Nephron progenitor cell (in vitro differentiated cells): ENCODE measurements at regions not wholly inside any gene's neighbourhood (a gene's known extent, or its start where the extent isn't known, plus 50 kb on each side); places are given as distances from the start of the nearest gene placed in this dataset.

Source experiments
- DNase-seq: peaks from one replicate; pipeline ENCODE4 v3.0.0; 2021
- H3K27ac Mint-ChIP-seq: 2 replicates; pipeline ENCODE4 v1.8.0; 2021; ENCODE audit warnings: mild to moderate bottlenecking, moderate library complexity, mixed read lengths
- H3K27me3 Mint-ChIP-seq: 2 replicates; pipeline ENCODE4 v1.8.0; 2021; ENCODE audit warnings: mild to moderate bottlenecking, low read depth, mixed read lengths; ENCODE audit not compliant: poor library complexity
- H3K36me3 Mint-ChIP-seq: 2 replicates; pipeline ENCODE4 v1.8.0; 2021; ENCODE audit warnings: low read depth, mixed read lengths
- H3K4me1 Mint-ChIP-seq: 2 replicates; pipeline ENCODE4 v1.8.0; 2021; ENCODE audit warnings: mixed read lengths
- H3K4me3 Mint-ChIP-seq: 2 replicates; pipeline ENCODE4 v1.8.0; 2021; ENCODE audit warnings: mild to moderate bottlenecking, moderate library complexity, mixed read lengths
- H3K9me3 Mint-ChIP-seq: 2 replicates; pipeline ENCODE4 v1.8.0; 2021; ENCODE audit warnings: mild to moderate bottlenecking, moderate library complexity, mixed read lengths
- CTCF ChIP-seq: fragments of 200-600 bp; sonication (generic); IDR thresholded peaks from 2 replicates; pipeline ENCODE4 v1.5.0; 2021; ENCODE audit warnings: antibody characterized with exemption

GRCh38 chr5:53219610-53220009 is 110.1 kb upstream of the MOCS2 start:
- H3K27me3 Mint-ChIP-seq, result no peaks in the 10 kb centered on the region

GRCh38 chr5:53233645-53234405 is 124.3 kb upstream of the MOCS2 start:
- no peak for TF ChIP-seq CTCF
- H3K4me1 Mint-ChIP-seq, result no peaks in the 10 kb centered on the region
- no peak for DNase-seq
- no peak overlapping the region for H3K27ac Mint-ChIP-seq
- H3K36me3 Mint-ChIP-seq, result peaks cover 6% of the 10 kb centered on the region
- peaks cover under 1% of the 10 kb centered on the region for H3K27me3 Mint-ChIP-seq
- peaks cover 21% of the 10 kb centered on the region for H3K9me3 Mint-ChIP-seq
- no peak overlapping the region for H3K4me3 Mint-ChIP-seq

More at GRCh38 chr5:53219610-53220009, 110.1 kb upstream of the MOCS2 start:
- no peak for TF ChIP-seq CTCF
- no peak overlapping the region for H3K4me3 Mint-ChIP-seq
- H3K27ac Mint-ChIP-seq, result no peak overlapping the region
- H3K36me3 Mint-ChIP-seq, result peaks cover 7% of the 10 kb centered on the region
- DNase-seq, result no peak
- H3K9me3 Mint-ChIP-seq, result peaks cover 23% of the 10 kb centered on the region
- peaks cover 6% of the 10 kb centered on the region for H3K4me1 Mint-ChIP-seq

GRCh38 chr5:53236683-53237082 is 127.1 kb upstream of the MOCS2 start:
- Mint-ChIP-seq H3K36me3 (no peaks in the 10 kb centered on the region), H3K9me3 (no peaks in the 10 kb centered on the region), H3K4me1 (no peaks in the 10 kb centered on the region), H3K27ac (no peak overlapping the region), H3K27me3 (peaks cover 6% of the 10 kb centered on the region), H3K4me3 (no peak overlapping the region)
- DNase-seq, result no peak
- TF ChIP-seq CTCF, result no peak

- TF ChIP-seq CTCF, result no peak
- no peak for DNase-seq
- H3K27ac Mint-ChIP-seq, result no peak overlapping the region
- no peaks in the 10 kb centered on the region for H3K36me3 Mint-ChIP-seq
- peaks cover 6% of the 10 kb centered on the region for H3K27me3 Mint-ChIP-seq
- no peaks in the 10 kb centered on the region for H3K4me1 Mint-ChIP-seq
- no peaks in the 10 kb centered on the region for H3K9me3 Mint-ChIP-seq
- H3K4me3 Mint-ChIP-seq, result no peak overlapping the region
These were observed 128.3 kb upstream of the MOCS2 start for GRCh38 chr5:53237876-53238275.

- Mint-ChIP-seq H3K36me3 (no peaks in the 10 kb centered on the region), H3K27ac (no peak overlapping the region), H3K9me3 (no peaks in the 10 kb centered on the region), H3K27me3 (peaks cover 6% of the 10 kb centered on the region), H3K4me1 (no peaks in the 10 kb centered on the region), H3K4me3 (no peak overlapping the region)
- TF ChIP-seq CTCF, result no peak
- no peak for DNase-seq
These were observed 129.9 kb upstream of the MOCS2 start for GRCh38 chr5:53239301-53239990.
